ENCODE measurements at regions not wholly inside any gene's neighbourhood (a gene's known extent, or its start where the extent isn't known, plus 50 kb on each side); places are given as distances from the start of the nearest gene placed in this dataset.
"Not testable (repeated sequence)": the region's sequence is repeated elsewhere in the genome, so short reads cannot be mapped to it uniquely, and the experiment has no call there.

DNA sequence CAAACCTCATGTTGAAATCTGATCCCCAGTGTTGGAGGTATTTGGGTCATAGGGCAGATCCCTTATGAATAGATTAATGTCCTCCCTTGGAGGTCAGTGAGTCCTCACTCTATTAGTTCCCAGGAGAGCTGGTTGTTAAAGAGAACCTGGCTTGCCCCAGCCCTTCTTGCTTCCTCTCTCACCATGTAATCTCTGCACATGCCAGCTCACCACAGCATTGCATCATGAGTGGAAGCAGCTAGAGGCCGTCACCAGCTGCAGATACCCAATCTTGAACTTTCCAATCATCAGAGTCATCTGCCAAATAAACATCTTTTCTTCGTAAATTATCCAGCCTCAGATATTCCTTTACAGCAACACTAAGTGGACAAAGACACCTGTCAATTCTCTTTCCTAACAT lies 161.8 kb upstream of the IGF1 start:
- no peak overlapping the region; a peak in 1 of 4 replicates for H3K4me2 ChIP-seq (ENCODE audit: insufficient read depth in 1 of 2, low read depth in 2 of 2, low read length in 2 of 2)
- H4K5ac ChIP-seq (ENCODE audit: insufficient read length, low read depth, low read length) = no peak overlapping the region
- no peak overlapping the region for H3K27ac ChIP-seq (ENCODE audit: low read depth, low read length)
- no peak overlapping the region for H2BK20ac ChIP-seq (ENCODE audit: low read length)
- H3K23me2 ChIP-seq (ENCODE audit: low read depth, low read length) = no peaks in the 10 kb centered on the region; the same call in 1 of the 2 replicates
- H2AFZ ChIP-seq (ENCODE audit: low read length) = no peak overlapping the region
- H2BK5ac ChIP-seq (ENCODE audit: low read depth, low read length) = no peak overlapping the region
- no peak overlapping the region for H3K9ac ChIP-seq (replicated peaks in 1 of 4; ENCODE audit: extremely low read depth in 1 of 4, low read depth in 3 of 4, low read length in 3 of 4)
- H4K91ac ChIP-seq (replicated peaks; ENCODE audit: insufficient read length, low read length) = no peak overlapping the region
- H4K8ac ChIP-seq (ENCODE audit: extremely low read depth, insufficient read depth, low read length) = no peak overlapping the region
- CTCF ChIA-PET (ENCODE audit: partially characterized antibody) = interaction anchor here (0.6 to 2.1 kb wide), 5 partner anchors 13 to 865 kb away, joined by 3 to 4 read pairs (median 3); no protein-coding TSS in a partner anchor
- H2BK12ac ChIP-seq (ENCODE audit: low read depth, low read length) = no peak overlapping the region
- 0 out of 4 replicates have a peak, but pooled peaks cover 0 to 4% of the 10 kb centered on the region in 2 experiments for H3K9me3 ChIP-seq (ENCODE audit: insufficient read depth in 2 of 2, low read depth in 1 of 2, low read length in 1 of 2)
- no peak overlapping the region; the same call in 1 of the 2 replicates for H3K18ac ChIP-seq (ENCODE audit: extremely low read depth, low read length)
- FAIRE-seq = no peak
- H3K79me2 ChIP-seq (ENCODE audit: control insufficient read depth in 1 of 2, insufficient read depth in 2 of 2, low read length in 2 of 2) = no peaks in the 10 kb centered on the region
- no peak overlapping the region for H3K56ac ChIP-seq (replicated peaks; ENCODE audit: insufficient read length, low read depth, low read length)
- H2AK5ac ChIP-seq (ENCODE audit: low read depth, low read length) = no peak overlapping the region
- H3K4ac ChIP-seq (replicated peaks; ENCODE audit: insufficient read length, low read depth, low read length) = no peak overlapping the region
- no peaks in the 10 kb centered on the region for H3K79me1 ChIP-seq (ENCODE audit: low read depth, low read length)
- H2BK15ac ChIP-seq (ENCODE audit: low read length) = no peak overlapping the region
- no peak for DNase-seq (ENCODE audit: low read depth in 1 of 2, low spot score in 2 of 2)
- POLR2A ChIA-PET (ENCODE audit: partially characterized antibody) = no interaction called here
- no peak for TF ChIP-seq RXRA (IDR thresholded peaks at IDR 0.05; ENCODE audit: insufficient read depth, low read depth, low read length)
- H3K4me1 ChIP-seq (replicated peaks in 1 of 4; ENCODE audit: control insufficient read depth in 3 of 4, insufficient read depth in 4 of 4, low read length in 3 of 4) = peaks cover 0 to 3% (median 0%) of the 10 kb centered on the region in 4 experiments; a peak in 1 of 7 replicates
- H3K36me3 ChIP-seq (ENCODE audit: control insufficient read depth in 2 of 4, insufficient read depth in 4 of 4, low read length in 3 of 4) = no peaks in the 10 kb centered on the region
- no peak overlapping the region for H3K4me3 ChIP-seq (ENCODE audit: extremely low read depth in 1 of 4, insufficient read depth in 2 of 4, low read depth in 3 of 4, low read length in 4 of 4)
- H3K23ac ChIP-seq (ENCODE audit: insufficient read length) = no peak overlapping the region
- H2BK120ac ChIP-seq (replicated peaks; ENCODE audit: low read depth, low read length) = no peak overlapping the region
- 93% methylated on average over 2 of the region's 2 CpGs; no CpG with 5 or more reads in 1 of the 2 experiments for WGBS, 2 experiments (ENCODE audit: extremely low coverage in 1 of 2, insufficient coverage in 1 of 2, insufficient read length in 1 of 2, insufficient replicate concordance in 2 of 2, low coverage in 1 of 2, low lambda C conversion rate in 2 of 2, missing lambda C conversion rate in 1 of 2)
- H3K14ac ChIP-seq (ENCODE audit: insufficient read length) = no peak overlapping the region
- H4K20me1 ChIP-seq (replicated peaks in 1 of 2; ENCODE audit: control insufficient read depth in 1 of 2, insufficient read depth in 2 of 2, low read length in 2 of 2) = no peaks in the 10 kb centered on the region
- H3K27me3 ChIP-seq (replicated peaks in 1 of 4; ENCODE audit: control insufficient read depth in 3 of 4, extremely low read depth in 1 of 4, insufficient read depth in 3 of 4, low read length in 3 of 4) = no peaks in the 10 kb centered on the region

DNA sequence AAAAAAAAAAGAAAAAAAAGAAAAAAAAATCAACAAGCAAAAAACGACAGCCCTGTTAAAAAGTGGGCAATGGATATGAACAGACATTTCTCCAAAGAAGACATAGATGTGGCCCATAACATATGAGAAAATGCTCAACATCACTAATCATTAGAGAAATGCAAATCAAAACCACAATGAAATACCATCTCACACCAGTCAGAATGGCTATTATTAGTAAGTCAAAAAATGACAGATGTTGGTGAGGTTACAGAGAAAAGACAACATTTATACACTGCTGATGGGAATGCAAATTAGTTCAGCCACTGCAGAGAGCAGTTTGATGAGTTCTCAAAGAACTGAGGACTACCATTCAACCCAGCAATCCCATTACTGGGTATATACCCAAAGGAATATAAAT lies 160.3 kb upstream of the IGF1 start:
- H3K18ac ChIP-seq (ENCODE audit: extremely low read depth, low read length); H3K23me2 ChIP-seq (ENCODE audit: low read depth, low read length); H3K4me1 ChIP-seq (replicated peaks in 1 of 4; ENCODE audit: control insufficient read depth in 3 of 4, insufficient read depth in 4 of 4, low read length in 3 of 4); H3K27me3 ChIP-seq (replicated peaks in 1 of 4; ENCODE audit: control insufficient read depth in 3 of 4, extremely low read depth in 1 of 4, insufficient read depth in 3 of 4, low read length in 3 of 4); H3K56ac ChIP-seq (replicated peaks; ENCODE audit: insufficient read length, low read depth, low read length); H3K14ac ChIP-seq (ENCODE audit: insufficient read length); H2BK20ac ChIP-seq (ENCODE audit: low read length); H3K36me3 ChIP-seq (ENCODE audit: control insufficient read depth in 2 of 4, insufficient read depth in 4 of 4, low read length in 3 of 4); H4K8ac ChIP-seq (ENCODE audit: extremely low read depth, insufficient read depth, low read length); H3K4me2 ChIP-seq (ENCODE audit: insufficient read depth in 1 of 2, low read depth in 2 of 2, low read length in 2 of 2); H4K5ac ChIP-seq (ENCODE audit: insufficient read length, low read depth, low read length); FAIRE-seq; H2BK12ac ChIP-seq (ENCODE audit: low read depth, low read length); H3K79me1 ChIP-seq (ENCODE audit: low read depth, low read length); POLR2A ChIA-PET (ENCODE audit: partially characterized antibody); H3K23ac ChIP-seq (ENCODE audit: insufficient read length); H2BK120ac ChIP-seq (replicated peaks; ENCODE audit: low read depth, low read length); H3K27ac ChIP-seq (ENCODE audit: low read depth, low read length); H3K9ac ChIP-seq (replicated peaks in 1 of 4; ENCODE audit: extremely low read depth in 1 of 4, low read depth in 3 of 4, low read length in 3 of 4); H2BK5ac ChIP-seq (ENCODE audit: low read depth, low read length); DNase-seq (ENCODE audit: low read depth in 1 of 2, low spot score in 2 of 2); H2AFZ ChIP-seq (ENCODE audit: low read length); H4K91ac ChIP-seq (replicated peaks; ENCODE audit: insufficient read length, low read length); H3K4ac ChIP-seq (replicated peaks; ENCODE audit: insufficient read length, low read depth, low read length); H3K79me2 ChIP-seq (ENCODE audit: control insufficient read depth in 1 of 2, insufficient read depth in 2 of 2, low read length in 2 of 2); H3K4me3 ChIP-seq (ENCODE audit: extremely low read depth in 1 of 4, insufficient read depth in 2 of 4, low read depth in 3 of 4, low read length in 4 of 4); H3K9me3 ChIP-seq (ENCODE audit: insufficient read depth in 2 of 2, low read depth in 1 of 2, low read length in 1 of 2); H2AK5ac ChIP-seq (ENCODE audit: low read depth, low read length); H4K20me1 ChIP-seq (replicated peaks in 1 of 2; ENCODE audit: control insufficient read depth in 1 of 2, insufficient read depth in 2 of 2, low read length in 2 of 2); H2BK15ac ChIP-seq (ENCODE audit: low read length): not testable (repeated sequence)
- WGBS, 2 experiments (ENCODE audit: extremely low coverage in 1 of 2, insufficient coverage in 1 of 2, insufficient read length in 1 of 2, insufficient replicate concordance in 2 of 2, low coverage in 1 of 2, low lambda C conversion rate in 2 of 2, missing lambda C conversion rate in 1 of 2) = 100% methylated on average over 1 of the region's 1 CpG; no CpG with 5 or more reads in 1 of the 2 experiments
- CTCF ChIA-PET (ENCODE audit: partially characterized antibody) = interaction anchor here (2.1 kb wide), 1 partner anchor 62 kb away, joined by 4 read pairs; no protein-coding TSS in a partner anchor

All from H1 (cell line).